ENCODE measurements at regions not wholly inside any gene's neighbourhood (a gene's known extent, or its start where the extent isn't known, plus 50 kb on each side); places are given as distances from the start of the nearest gene placed in this dataset.

- dilution Hi-C loops (cut with MboI; ENCODE audit: extremely low pct_ligation_motif_present, low sequenced_read_pairs) = no loop called here
- H3K4me2 ChIP-seq (ENCODE audit: insufficient read depth, low read length) = no peak overlapping the region
- H3K4me3 ChIP-seq (replicated peaks in 1 of 3; ENCODE audit: insufficient read depth in 1 of 3, low read depth in 1 of 3, low read length in 3 of 3) = no peak overlapping the region
- H3K9ac ChIP-seq (replicated peaks; ENCODE audit: extremely low read depth, insufficient read depth, low read length) = no peak overlapping the region
- no peak for FAIRE-seq
- H3K9me1 ChIP-seq (replicated peaks; ENCODE audit: control insufficient read depth, extremely low read depth, insufficient read depth, low read length) = no peaks in the 10 kb centered on the region
- intact Hi-C loops (cut with micrococcal nuclease) = no loop called here
- H3K79me2 ChIP-seq (ENCODE audit: control insufficient read depth, insufficient read depth, low read length) = no peaks in the 10 kb centered on the region
- no peak for DNase-seq (ENCODE audit: low read depth, low spot score)
- no peaks in the 10 kb centered on the region for H3K36me3 ChIP-seq (ENCODE audit: control insufficient read depth in 2 of 2, extremely low read depth in 1 of 2, insufficient read depth in 2 of 2, low read length in 2 of 2)
- H3K27me3 ChIP-seq (ENCODE audit: control insufficient read depth in 2 of 2, insufficient read depth in 2 of 2, low read length in 2 of 2) = no peaks in the 10 kb centered on the region
- H2AFZ ChIP-seq (ENCODE audit: low read depth, low read length) = no peak overlapping the region
- ChIA-PET POLR2A (no interaction called here), CTCF (no interaction called here)
- H4K20me1 ChIP-seq (replicated peaks; ENCODE audit: control insufficient read depth, extremely low read depth, insufficient read depth, low read length) = no peaks in the 10 kb centered on the region
- H3K4me1 ChIP-seq (ENCODE audit: control insufficient read depth, extremely low read depth, insufficient read depth, low read length) = no peaks in the 10 kb centered on the region
- no peaks in the 10 kb centered on the region for H3K9me3 ChIP-seq (replicated peaks; ENCODE audit: control insufficient read depth, insufficient read depth, low read length)
- H3K27ac ChIP-seq (ENCODE audit: insufficient read depth, low read depth, low read length) = no peak overlapping the region
- no TSS peak for BruUV-seq (replicated peaks)
- TF ChIP-seq POLR2AphosphoS5 (IDR thresholded peaks at IDR 0.05; ENCODE audit: insufficient read depth, low read depth, low read length) (no peak), MYC (IDR thresholded peaks at IDR 0.05; ENCODE audit: low read depth, low read length) (no peak), GATA2 (IDR thresholded peaks at IDR 0.05; ENCODE audit: insufficient read depth, insufficient read length, low read depth, low read length) (no peak), MAX (IDR thresholded peaks at IDR 0.05; ENCODE audit: insufficient read depth, insufficient read length) (no peak), JUN (IDR thresholded peaks at IDR 0.05; ENCODE audit: borderline replicate concordance, insufficient read depth, insufficient read length, low read depth) (no peak), CTCF (IDR thresholded peaks at IDR 0.05; ENCODE audit: extremely low read depth in 1 of 2, insufficient read depth in 1 of 2, low read depth in 1 of 2, low read length in 2 of 2) (no peak), EZH2 (IDR thresholded peaks at IDR 0.05; ENCODE audit: borderline replicate concordance, low read depth, low read length, severe bottlenecking) (no peak), FOS (IDR thresholded peaks at IDR 0.05; ENCODE audit: borderline replicate concordance, insufficient read depth, low read length) (no peak)
These were observed 214.6 kb upstream of the TLE4 start for GRCh38 chr9:79357194-79357593.
